Keratinocyte (primary cell): ENCODE measurements at regions not wholly inside any gene's neighbourhood (a gene's known extent, or its start where the extent isn't known, plus 50 kb on each side); places are given as distances from the start of the nearest gene placed in this dataset.

ENCODE experiments used
- DNase-seq: peaks from one replicate; pipeline ENCODE4 v3.0.0-alpha.2; 2011; ENCODE audit warnings: low read depth, missing footprints, low spot score
- FAIRE-seq: peaks from 2 replicates; lab custom pipeline; 2011; peaks lifted over from hg19 to GRCh38; lab: Jason Lieb, UNC
- H2AFZ ChIP-seq: 2 replicates; pipeline ENCODE4 v1.6.0; 2012; ENCODE audit warnings: low read length, control low read depth, inconsistent platforms; ENCODE audit not compliant: control insufficient read depth
- H3K27ac ChIP-seq: 2 replicates; pipeline ENCODE4 v1.5.1; 2011; ENCODE audit warnings: low read length; ENCODE audit not compliant: control insufficient read depth, insufficient read depth
- H3K27me3 ChIP-seq: 3 replicates; pipeline ENCODE4 v1.6.0; 2011; ENCODE audit warnings: low read length; ENCODE audit not compliant: control insufficient read depth, insufficient read depth; ENCODE audit errors: extremely low read depth
- H3K36me3 ChIP-seq, 2 experiments: 2 replicates in 1 of 2; 3 replicates in 1 of 2; pipeline ENCODE4 v1.5.1; 2011; ENCODE audit warnings: low read length in 2 of 2, mild to moderate bottlenecking in 1 of 2; ENCODE audit not compliant: control insufficient read depth in 2 of 2, insufficient read depth in 2 of 2; ENCODE audit errors: extremely low read depth in 1 of 2
- H3K4me1 ChIP-seq: 3 replicates; pipeline ENCODE4 v1.5.1; 2011; ENCODE audit warnings: low read length; ENCODE audit not compliant: control insufficient read depth, insufficient read depth; ENCODE audit errors: extremely low read depth
- H3K4me2 ChIP-seq: 3 replicates; pipeline ENCODE4 v1.6.0; 2011; ENCODE audit warnings: low read depth, low read length; ENCODE audit not compliant: control insufficient read depth, insufficient read depth; ENCODE audit errors: extremely low read depth
- H3K4me3 ChIP-seq, 3 experiments: fragments of 200-600 bp in 1 of 3; sonication (generic) in 1 of 3; 2 replicates in 2 of 3; 3 replicates in 1 of 3; pipeline ENCODE4 v1.5.1; 2011 to 2016; ENCODE audit warnings: low read length in 3 of 3, mild to moderate bottlenecking in 3 of 3, control low read depth in 2 of 3, inconsistent platforms in 1 of 3, low read depth in 1 of 3, mixed read lengths in 1 of 3, mixed run types in 1 of 3, moderate library complexity in 1 of 3; ENCODE audit not compliant: control insufficient read depth in 2 of 3, insufficient read depth in 2 of 3; ENCODE audit errors: extremely low read depth in 1 of 3
- H3K79me2 ChIP-seq: 2 replicates; pipeline ENCODE4 v1.6.0; 2012; ENCODE audit warnings: low read length; ENCODE audit not compliant: control insufficient read depth, insufficient read depth
- H3K9ac ChIP-seq: 3 replicates; pipeline ENCODE4 v1.6.0; 2011; ENCODE audit warnings: low read length; ENCODE audit not compliant: control insufficient read depth, insufficient read depth; ENCODE audit errors: extremely low read depth
- H3K9me1 ChIP-seq: 3 replicates; pipeline ENCODE4 v1.6.0; 2011; ENCODE audit warnings: low read length; ENCODE audit not compliant: control insufficient read depth, insufficient read depth; ENCODE audit errors: extremely low read depth
- H3K9me3 ChIP-seq: 2 replicates; pipeline ENCODE4 v1.5.1; 2012; ENCODE audit warnings: low read depth, low read length; ENCODE audit not compliant: control insufficient read depth
- H4K20me1 ChIP-seq: 3 replicates; pipeline ENCODE4 v1.6.0; 2011; ENCODE audit warnings: low read length; ENCODE audit not compliant: control insufficient read depth, insufficient read depth; ENCODE audit errors: extremely low read depth
- EZH2 ChIP-seq: IDR thresholded peaks from one replicate; pipeline ENCODE4 v1.6.1; 2012; ENCODE audit warnings: inconsistent platforms, mild to moderate bottlenecking, low read length, moderate library complexity
- dilution Hi-C: fragments of 300-500 bp; cut with MboI; formaldehyde crosslinking; loops from one replicate; pipeline ENCODE4 v1.7.0; 2020; ENCODE audit warnings: low sequenced_read_pairs; ENCODE audit not compliant: extremely low pct_ligation_motif_present
- TF ChIP-seq, protein P1 (sequence below), 3 experiments: IDR thresholded peaks in 1 of 3; conservative IDR thresholded peaks in 1 of 3; optimal IDR thresholded peaks in 1 of 3; 2 replicates in 2 of 3; 3 replicates in 1 of 3; pipeline versions ENCODE3 to v1.5.1; 2011; ENCODE audit warnings: low read length in 3 of 3, mild to moderate bottlenecking in 3 of 3, moderate library complexity in 2 of 3, control low read depth in 1 of 3, inconsistent platforms in 1 of 3; ENCODE audit not compliant: insufficient read depth in 2 of 3; ENCODE audit errors: extremely low read depth in 1 of 3

- Histone ChIP-seq H3K9me1 (no peaks in the 10 kb centered on the region), H3K4me2 (no peak overlapping the region), H3K9me3 (peaks cover 2% of the 10 kb centered on the region), H3K27me3 (no peaks in the 10 kb centered on the region), H3K4me1 (peaks cover 24% of the 10 kb centered on the region), H3K79me2 (no peaks in the 10 kb centered on the region), H3K36me3 (no peaks in the 10 kb centered on the region), H3K9ac (no peak overlapping the region), H4K20me1 (no peaks in the 10 kb centered on the region), H2AFZ (no peak overlapping the region), H3K27ac (no peak overlapping the region), H3K4me3 (no peak overlapping the region)
- TF ChIP-seq, protein P1, sequence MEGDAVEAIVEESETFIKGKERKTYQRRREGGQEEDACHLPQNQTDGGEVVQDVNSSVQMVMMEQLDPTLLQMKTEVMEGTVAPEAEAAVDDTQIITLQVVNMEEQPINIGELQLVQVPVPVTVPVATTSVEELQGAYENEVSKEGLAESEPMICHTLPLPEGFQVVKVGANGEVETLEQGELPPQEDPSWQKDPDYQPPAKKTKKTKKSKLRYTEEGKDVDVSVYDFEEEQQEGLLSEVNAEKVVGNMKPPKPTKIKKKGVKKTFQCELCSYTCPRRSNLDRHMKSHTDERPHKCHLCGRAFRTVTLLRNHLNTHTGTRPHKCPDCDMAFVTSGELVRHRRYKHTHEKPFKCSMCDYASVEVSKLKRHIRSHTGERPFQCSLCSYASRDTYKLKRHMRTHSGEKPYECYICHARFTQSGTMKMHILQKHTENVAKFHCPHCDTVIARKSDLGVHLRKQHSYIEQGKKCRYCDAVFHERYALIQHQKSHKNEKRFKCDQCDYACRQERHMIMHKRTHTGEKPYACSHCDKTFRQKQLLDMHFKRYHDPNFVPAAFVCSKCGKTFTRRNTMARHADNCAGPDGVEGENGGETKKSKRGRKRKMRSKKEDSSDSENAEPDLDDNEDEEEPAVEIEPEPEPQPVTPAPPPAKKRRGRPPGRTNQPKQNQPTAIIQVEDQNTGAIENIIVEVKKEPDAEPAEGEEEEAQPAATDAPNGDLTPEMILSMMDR (optimal IDR thresholded peaks at IDR 0.05 in 1 of 3, IDR thresholded peaks at IDR 0.05 in 1 of 3, conservative IDR thresholded peaks at IDR 0.05 in 1 of 3; ENCODE audit: extremely low read depth in 1 of 3, insufficient read depth in 2 of 3, low read length in 3 of 3) = peak in 1 of 3 experiments; percentile 11
- TF ChIP-seq EZH2 = no peak
- no peak for FAIRE-seq
- dilution Hi-C loops = no loop called here
- no peak for DNase-seq
Observed at GRCh38 chr16:87235810-87236515, 81.2 kb downstream of the C16orf95 start.

- DNase-seq (no peak), FAIRE-seq (no peak)
- Histone ChIP-seq H3K4me2 (no peak overlapping the region), H2AFZ (no peak overlapping the region), H3K9ac (no peak overlapping the region), H3K27me3 (no peaks in the 10 kb centered on the region), H3K4me3 (no peak overlapping the region), H3K9me3 (peaks cover 2% of the 10 kb centered on the region), H3K4me1 (peaks cover 28% of the 10 kb centered on the region), H3K9me1 (no peaks in the 10 kb centered on the region), H3K36me3 (no peaks in the 10 kb centered on the region), H3K27ac (no peak overlapping the region), H3K79me2 (no peaks in the 10 kb centered on the region), H4K20me1 (no peaks in the 10 kb centered on the region)
- dilution Hi-C loops = no loop called here
- TF ChIP-seq, protein P1 (optimal IDR thresholded peaks at IDR 0.05 in 1 of 3, IDR thresholded peaks at IDR 0.05 in 1 of 3, conservative IDR thresholded peaks at IDR 0.05 in 1 of 3; ENCODE audit: extremely low read depth in 1 of 3, insufficient read depth in 2 of 3, low read length in 3 of 3) = no peak
- no peak for TF ChIP-seq EZH2
Observed at GRCh38 chr16:87236516-87237115, 80.6 kb downstream of the C16orf95 start.
